ENCODE measurements at regions not wholly inside any gene's neighbourhood (a gene's known extent, or its start where the extent isn't known, plus 50 kb on each side); places are given as distances from the start of the nearest gene placed in this dataset.

GRCh38 chrX:39883666-39884065 is 214.1 kb downstream of the BCOR start:
- H3K36me3 ChIP-seq (ENCODE audit: control insufficient read depth, insufficient read depth, low read length): no peaks in the 10 kb centered on the region
- DNase-seq (ENCODE audit: low read depth) (no peak), FAIRE-seq (no peak)
- H3K4me3 ChIP-seq (ENCODE audit: low read depth, low read length): no peak overlapping the region
- TF ChIP-seq, protein P1, sequence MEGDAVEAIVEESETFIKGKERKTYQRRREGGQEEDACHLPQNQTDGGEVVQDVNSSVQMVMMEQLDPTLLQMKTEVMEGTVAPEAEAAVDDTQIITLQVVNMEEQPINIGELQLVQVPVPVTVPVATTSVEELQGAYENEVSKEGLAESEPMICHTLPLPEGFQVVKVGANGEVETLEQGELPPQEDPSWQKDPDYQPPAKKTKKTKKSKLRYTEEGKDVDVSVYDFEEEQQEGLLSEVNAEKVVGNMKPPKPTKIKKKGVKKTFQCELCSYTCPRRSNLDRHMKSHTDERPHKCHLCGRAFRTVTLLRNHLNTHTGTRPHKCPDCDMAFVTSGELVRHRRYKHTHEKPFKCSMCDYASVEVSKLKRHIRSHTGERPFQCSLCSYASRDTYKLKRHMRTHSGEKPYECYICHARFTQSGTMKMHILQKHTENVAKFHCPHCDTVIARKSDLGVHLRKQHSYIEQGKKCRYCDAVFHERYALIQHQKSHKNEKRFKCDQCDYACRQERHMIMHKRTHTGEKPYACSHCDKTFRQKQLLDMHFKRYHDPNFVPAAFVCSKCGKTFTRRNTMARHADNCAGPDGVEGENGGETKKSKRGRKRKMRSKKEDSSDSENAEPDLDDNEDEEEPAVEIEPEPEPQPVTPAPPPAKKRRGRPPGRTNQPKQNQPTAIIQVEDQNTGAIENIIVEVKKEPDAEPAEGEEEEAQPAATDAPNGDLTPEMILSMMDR (IDR thresholded peaks at IDR 0.05; ENCODE audit: insufficient read depth, low read length, severe bottlenecking): no peak
- H3K27me3 ChIP-seq (ENCODE audit: control insufficient read depth, insufficient read depth, low read length): no peaks in the 10 kb centered on the region

DNA sequence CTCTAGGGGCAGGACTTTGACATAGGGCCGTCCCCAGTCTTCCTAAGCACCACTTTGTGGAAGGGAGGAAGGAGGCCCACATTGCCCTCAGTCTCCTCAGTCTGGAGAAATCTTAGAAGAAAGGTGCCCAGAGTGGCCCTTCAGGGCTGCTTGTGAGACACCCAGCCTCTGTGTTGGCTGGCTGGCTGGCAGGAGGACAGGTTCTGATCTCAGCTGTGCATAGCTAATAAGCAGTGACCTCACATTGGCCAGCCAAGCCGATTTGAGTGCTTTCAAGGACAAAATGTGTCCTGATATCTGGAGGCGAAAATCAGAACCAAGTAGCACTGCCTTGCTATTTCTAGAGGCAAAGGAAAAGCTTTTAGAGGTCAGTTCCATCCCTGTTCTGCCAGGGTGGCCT is 211.5 kb downstream of the BCOR start:
- FAIRE-seq: no peak
- H3K36me3 ChIP-seq (ENCODE audit: control insufficient read depth, insufficient read depth, low read length): no peaks in the 10 kb centered on the region
- no peak overlapping the region for H3K4me3 ChIP-seq (ENCODE audit: low read depth, low read length)
- H3K27me3 ChIP-seq (ENCODE audit: control insufficient read depth, insufficient read depth, low read length): no peaks in the 10 kb centered on the region
- TF ChIP-seq, protein P1 (IDR thresholded peaks at IDR 0.05; ENCODE audit: insufficient read depth, low read length, severe bottlenecking): no peak
- no peak for DNase-seq (ENCODE audit: low read depth)

DNA sequence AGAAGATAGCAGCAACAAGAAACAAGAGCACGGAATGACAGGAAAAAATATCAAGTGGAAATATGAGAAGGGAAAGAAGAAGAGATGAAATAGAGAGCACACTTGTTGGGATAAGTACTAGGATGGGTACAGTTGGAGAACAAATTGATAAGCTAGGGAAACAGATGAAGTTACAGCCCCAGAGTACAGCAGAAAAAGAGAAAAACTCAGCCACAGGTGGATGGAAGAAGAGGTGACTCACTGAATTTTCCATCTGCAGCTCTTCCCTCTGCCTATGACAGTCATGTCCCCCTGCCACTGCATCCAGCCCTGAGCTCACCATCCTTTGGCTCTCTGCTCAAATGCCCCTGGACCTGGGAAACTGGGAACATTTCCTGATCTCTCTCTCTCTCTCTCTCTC is 209.0 kb downstream of the BCOR start:
- TF ChIP-seq, protein P1 (IDR thresholded peaks at IDR 0.05; ENCODE audit: insufficient read depth, low read length, severe bottlenecking): no peak
- Histone ChIP-seq H3K4me3 (ENCODE audit: low read depth, low read length) (no peak overlapping the region), H3K27me3 (ENCODE audit: control insufficient read depth, insufficient read depth, low read length) (no peaks in the 10 kb centered on the region), H3K36me3 (ENCODE audit: control insufficient read depth, insufficient read depth, low read length) (no peaks in the 10 kb centered on the region)
- no peak for DNase-seq (ENCODE audit: low read depth)
- FAIRE-seq: no peak

- no peak for DNase-seq (ENCODE audit: low read depth)
- no peak for FAIRE-seq
- Histone ChIP-seq H3K4me3 (ENCODE audit: low read depth, low read length) (no peak overlapping the region), H3K36me3 (ENCODE audit: control insufficient read depth, insufficient read depth, low read length) (no peaks in the 10 kb centered on the region), H3K27me3 (ENCODE audit: control insufficient read depth, insufficient read depth, low read length) (no peaks in the 10 kb centered on the region)
- TF ChIP-seq, protein P1 (IDR thresholded peaks at IDR 0.05; ENCODE audit: insufficient read depth, low read length, severe bottlenecking): no peak
These were observed 208.1 kb downstream of the BCOR start for GRCh38 chrX:39889704-39890103.

GRCh38 chrX:39890807-39891206 is 207.0 kb downstream of the BCOR start:
- no peaks in the 10 kb centered on the region for H3K36me3 ChIP-seq (ENCODE audit: control insufficient read depth, insufficient read depth, low read length)
- TF ChIP-seq, protein P1 (IDR thresholded peaks at IDR 0.05; ENCODE audit: insufficient read depth, low read length, severe bottlenecking): no peak
- FAIRE-seq (no peak), DNase-seq (ENCODE audit: low read depth) (no peak)
- H3K4me3 ChIP-seq (ENCODE audit: low read depth, low read length): no peak overlapping the region
- no peaks in the 10 kb centered on the region for H3K27me3 ChIP-seq (ENCODE audit: control insufficient read depth, insufficient read depth, low read length)

DNA sequence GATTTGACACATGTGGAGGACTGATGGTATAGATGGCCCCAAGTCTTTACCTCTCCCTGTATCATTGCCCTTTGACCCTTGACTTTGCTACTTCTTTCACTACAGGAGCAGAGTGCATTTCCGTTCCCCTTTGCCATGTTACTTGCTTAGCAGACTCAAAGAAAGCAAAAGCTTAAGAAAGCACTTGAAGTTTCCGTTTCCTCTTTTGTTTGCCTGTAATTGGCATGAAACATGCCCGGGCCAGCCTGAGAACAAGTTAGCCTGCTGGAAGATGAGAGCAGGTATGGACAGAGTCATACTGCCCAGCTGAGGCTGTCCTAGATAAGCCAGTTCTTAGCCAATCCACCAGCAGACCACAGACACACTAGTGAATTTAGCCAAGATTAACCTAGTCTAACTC is 206.0 kb downstream of the BCOR start:
- H3K27me3 ChIP-seq (ENCODE audit: control insufficient read depth, insufficient read depth, low read length): no peaks in the 10 kb centered on the region
- no peaks in the 10 kb centered on the region for H3K36me3 ChIP-seq (ENCODE audit: control insufficient read depth, insufficient read depth, low read length)
- TF ChIP-seq, protein P1 (IDR thresholded peaks at IDR 0.05; ENCODE audit: insufficient read depth, low read length, severe bottlenecking): no peak
- no peak overlapping the region for H3K4me3 ChIP-seq (ENCODE audit: low read depth, low read length)
- peak; percentile 95 for FAIRE-seq
- DNase-seq (ENCODE audit: low read depth): peak; percentile 89
